Stimulated activated CD4-positive, alpha-beta T cell treated with anti-CD3 and anti-CD28 coated beads, Interleukin-2, amount 100 ng/mL, for 24 hours (primary cell): ENCODE measurements at regions not wholly inside any gene's neighbourhood (a gene's known extent, or its start where the extent isn't known, plus 50 kb on each side); places are given as distances from the start of the nearest gene placed in this dataset.
"Not testable (repeated sequence)": the region's sequence is repeated elsewhere in the genome, so short reads cannot be mapped to it uniquely, and the experiment has no call there.

ENCODE experiments used
- DNase-seq, 2 donors: peaks; one replicate each; pipeline ENCODE4 v3.0.0-alpha.2; 2020

- no peak for DNase-seq
These were observed 52.1 kb upstream of the TAMM41 start for GRCh38 chr3:11898611-11899325.

GRCh38 chr3:11899389-11899788, 52.7 kb upstream of the TAMM41 start:
- DNase-seq = not testable (repeated sequence)

- no peak for DNase-seq
These were observed 53.1 kb upstream of the TAMM41 start for GRCh38 chr3:11899826-11900225.

GRCh38 chr3:11900824-11901223, 54.1 kb upstream of the TAMM41 start:
- no peak for DNase-seq

- no peak for DNase-seq
These were observed 54.7 kb upstream of the TAMM41 start for GRCh38 chr3:11901286-11901875.

GRCh38 chr3:11903047-11903446, 56.4 kb upstream of the TAMM41 start:
- no peak for DNase-seq

- DNase-seq = no peak
These were observed 56.8 kb upstream of the TAMM41 start for GRCh38 chr3:11903447-11903846.

- DNase-seq = no peak
These were observed 57.5 kb upstream of the TAMM41 start for GRCh38 chr3:11904157-11904556.

GRCh38 chr3:11906407-11906806, 59.7 kb upstream of the TAMM41 start:
- DNase-seq = no peak

GRCh38 chr3:11907667-11908660, 61.3 kb upstream of the TAMM41 start:
- no peak for DNase-seq

GRCh38 chr3:11908981-11909698, 62.5 kb upstream of the TAMM41 start:
- peak in 1 of 2 donors; percentile 2 for DNase-seq

- DNase-seq = no peak
These were observed 63.0 kb upstream of the TAMM41 start for GRCh38 chr3:11909726-11910125.

- not testable (repeated sequence) for DNase-seq
These were observed 63.7 kb upstream of the TAMM41 start for GRCh38 chr3:11910216-11910930.

GRCh38 chr3:11910971-11911531, 64.4 kb upstream of the TAMM41 start:
- peak in 1 of 2 donors; percentile 8 for DNase-seq

GRCh38 chr3:11911887-11912286, 65.2 kb upstream of the TAMM41 start:
- not testable (repeated sequence) for DNase-seq

GRCh38 chr3:11913316-11913715, 66.6 kb upstream of the TAMM41 start:
- no peak for DNase-seq

- DNase-seq = no peak
These were observed 67.4 kb upstream of the TAMM41 start for GRCh38 chr3:11914041-11914440.

- DNase-seq = no peak
These were observed 68.0 kb upstream of the TAMM41 start for GRCh38 chr3:11914651-11915050.

GRCh38 chr3:11915621-11916424, 69.1 kb upstream of the TAMM41 start:
- DNase-seq = no peak

- DNase-seq = not testable (repeated sequence)
These were observed 69.7 kb upstream of the TAMM41 start for GRCh38 chr3:11916425-11916762.

GRCh38 chr3:11917051-11917450, 70.4 kb upstream of the TAMM41 start:
- DNase-seq = no peak
